Suppressor macrophage (primary cell): ENCODE measurements at regions not wholly inside any gene's neighbourhood (a gene's known extent, or its start where the extent isn't known, plus 50 kb on each side); places are given as distances from the start of the nearest gene placed in this dataset.
A peak's percentile ranks its signal among the peaks of the same experiment; 100 is the strongest.
"Not testable (repeated sequence)": the region's sequence is repeated elsewhere in the genome, so short reads cannot be mapped to it uniquely, and the experiment has no call there.

Experiments used
- DNase-seq, 4 experiments: peaks; one replicate each; pipeline ENCODE4 v3.0.0-alpha.2; 2020 to 2022

DNA sequence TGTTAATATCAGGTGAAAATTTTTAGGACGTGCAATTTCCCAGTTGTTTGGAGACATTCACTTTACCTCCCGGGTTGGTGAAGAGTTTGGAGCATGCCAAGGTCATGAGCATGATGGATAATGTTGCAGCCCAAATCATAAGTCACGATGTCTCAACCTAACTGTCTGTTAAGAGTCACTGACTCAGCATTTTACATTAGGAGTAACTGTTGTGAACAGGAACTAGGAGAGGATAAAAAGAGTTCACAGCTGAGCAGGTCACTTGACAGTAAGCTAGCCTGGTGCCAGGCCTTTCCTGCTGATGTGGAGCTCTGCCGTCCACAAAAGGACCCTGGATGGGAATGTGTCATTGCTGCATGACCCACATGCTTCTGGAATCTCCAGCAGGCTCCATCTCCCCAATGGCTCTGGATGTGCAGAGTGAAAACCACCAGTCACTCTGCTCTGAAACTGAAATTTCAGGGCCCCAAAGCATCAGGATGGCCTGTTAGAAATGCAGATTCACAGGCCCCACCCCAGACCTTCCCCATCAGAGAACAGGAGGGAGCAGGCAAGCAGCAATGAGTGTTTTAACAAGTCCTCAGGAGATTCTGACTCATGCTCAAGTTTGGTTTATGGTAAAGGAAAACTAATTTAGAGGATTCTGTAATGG, 371.6 kb upstream of the MAF start:
- peak in 3 of 4 experiments; percentile 5 to 41 (median 19) for DNase-seq

DNA sequence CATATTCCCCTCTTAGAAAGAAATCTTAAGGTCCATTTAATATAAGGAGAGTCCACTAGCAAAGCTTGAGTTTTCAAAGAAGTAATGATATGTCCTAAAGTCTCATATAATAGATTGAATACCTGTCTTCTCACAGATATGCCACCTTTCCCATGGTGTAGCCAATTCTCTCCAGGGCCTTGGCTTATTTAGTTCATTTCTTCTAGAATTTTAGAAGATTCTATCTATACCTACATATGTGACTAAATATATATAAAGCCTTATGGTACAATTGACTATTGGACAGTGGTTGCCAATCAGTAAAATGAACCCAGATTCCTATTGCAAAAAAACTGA, 370.7 kb upstream of the MAF start:
- DNase-seq, result no peak

DNA sequence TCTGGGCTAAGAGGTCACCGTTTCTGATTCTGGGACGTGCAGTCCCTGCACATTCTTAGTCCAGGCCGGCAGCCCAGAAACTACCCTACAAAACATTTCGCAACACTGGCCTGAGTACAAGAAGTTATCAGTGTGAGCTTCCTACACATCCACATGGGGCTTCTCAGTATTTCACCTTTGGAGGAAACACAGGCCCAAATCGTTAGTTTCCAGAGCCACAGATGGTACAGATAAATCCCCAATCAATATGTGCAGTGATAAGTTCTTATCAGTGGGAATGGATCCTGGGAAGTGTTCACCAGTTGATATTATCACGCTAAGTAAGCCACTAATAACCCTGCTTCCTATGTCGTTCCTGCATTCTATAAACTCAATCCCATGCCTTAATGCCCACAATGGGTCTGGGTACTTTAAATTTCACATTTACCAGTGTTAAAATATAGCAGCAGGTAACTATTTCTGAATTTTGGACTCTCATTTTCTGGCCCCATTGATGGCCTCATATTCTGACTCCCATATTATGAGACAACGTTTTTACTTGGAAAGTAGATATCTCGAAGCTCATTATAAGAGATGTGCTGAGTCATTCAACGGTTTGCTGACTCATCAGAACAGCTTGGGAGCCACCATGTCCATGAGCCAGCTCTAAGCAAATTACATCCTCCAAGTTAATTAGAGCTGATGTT, 370.2 kb upstream of the MAF start:
- DNase-seq, result peak in 3 of 4 experiments; percentile 11 to 52 (median 14)

DNA sequence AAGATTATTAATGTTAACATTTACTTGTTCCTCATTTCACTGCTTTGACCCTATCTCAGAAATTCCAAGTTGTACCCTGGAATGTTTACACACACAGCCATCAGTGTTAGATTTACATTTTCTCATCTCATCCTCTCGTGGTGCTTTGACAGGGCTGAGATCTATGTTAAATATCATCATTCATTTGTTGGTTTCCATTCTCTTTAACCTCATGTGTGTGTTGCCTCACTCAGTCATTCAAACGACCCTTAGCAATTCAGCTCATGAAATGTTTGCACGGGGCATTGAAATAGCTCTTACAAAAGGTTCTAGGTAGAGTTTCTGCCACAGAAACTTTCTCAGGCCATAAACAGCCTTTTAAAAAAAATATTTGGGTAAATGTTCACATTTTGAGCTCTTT, 369.6 kb upstream of the MAF start:
- DNase-seq, result no peak

DNA sequence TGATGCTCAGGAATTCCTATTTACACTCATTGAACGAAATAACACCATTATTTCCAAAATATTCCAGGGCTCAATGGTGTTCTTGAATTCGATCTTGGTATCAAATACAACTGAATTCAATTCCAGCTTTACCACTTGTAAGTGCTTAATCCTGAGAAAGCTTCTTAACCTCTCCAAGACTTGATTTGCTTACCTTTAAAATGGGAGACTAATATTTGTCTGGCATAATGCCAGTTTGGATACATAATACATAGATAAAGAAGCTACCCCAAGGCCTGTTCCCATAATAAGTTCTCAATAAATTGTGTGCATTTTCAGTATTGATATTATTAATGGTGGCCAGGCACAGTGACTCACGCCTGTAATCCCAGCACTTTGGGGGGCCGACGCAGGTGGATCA, 368.9 kb upstream of the MAF start:
- DNase-seq, result no peak

DNA sequence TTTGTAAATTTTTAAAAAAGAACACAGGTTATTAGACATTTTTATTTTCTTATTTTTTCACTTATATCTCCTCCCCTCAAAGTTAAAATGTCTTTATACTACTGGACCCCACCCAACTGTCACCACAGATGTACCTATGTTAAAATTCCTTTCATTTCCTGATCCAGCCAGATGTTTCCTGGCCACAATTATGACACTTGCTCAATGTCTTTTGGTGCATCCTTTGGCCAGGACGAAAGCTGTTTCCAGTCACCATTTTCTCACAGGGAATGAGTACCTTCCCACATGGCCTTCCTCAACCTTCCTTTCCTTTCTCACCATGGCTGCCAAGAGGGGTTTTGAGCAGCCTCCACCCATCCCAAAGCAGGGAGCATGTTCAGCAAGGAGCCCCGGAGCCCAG, 365.7 kb upstream of the MAF start:
- DNase-seq, result no peak

DNA sequence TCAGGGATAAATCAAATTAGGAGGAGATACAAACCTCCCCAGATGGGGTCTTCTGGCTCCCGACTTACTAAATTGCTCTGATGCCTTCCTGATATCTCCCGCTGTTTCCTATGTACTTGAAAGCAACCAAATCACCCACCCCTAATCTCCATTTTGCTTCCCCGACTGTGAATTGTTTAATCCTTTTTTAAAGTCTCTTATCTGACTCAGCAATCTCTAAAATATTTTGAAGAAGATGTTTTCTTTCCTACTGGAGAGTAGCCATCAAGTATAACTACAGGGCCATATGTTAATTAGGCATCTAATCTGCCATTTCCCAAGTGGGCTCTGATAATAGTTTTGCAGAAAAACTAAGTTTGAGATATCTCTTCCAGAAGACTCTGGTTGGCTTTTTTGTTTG, 365.2 kb upstream of the MAF start:
- no peak for DNase-seq

DNA sequence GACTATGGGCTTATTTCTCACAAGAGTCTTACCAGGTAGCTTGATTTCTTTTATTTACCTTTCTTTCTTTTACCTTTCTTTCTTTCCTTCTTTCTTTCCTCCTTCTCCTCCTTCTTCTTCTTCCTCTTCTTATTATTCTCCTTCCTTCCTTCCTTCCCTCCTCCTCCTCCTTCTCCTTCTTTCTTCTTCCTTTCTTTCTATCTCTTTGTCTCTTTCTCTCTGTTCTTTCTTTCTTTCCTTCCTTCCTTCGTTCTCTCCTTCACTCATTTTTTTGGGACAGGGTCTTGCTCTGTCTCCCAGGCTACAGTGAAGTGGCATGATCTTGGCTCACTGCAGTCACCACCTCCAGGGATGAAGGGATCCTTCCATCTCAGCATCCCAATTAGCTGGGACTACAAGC, 363.6 kb upstream of the MAF start:
- no peak for DNase-seq

DNA sequence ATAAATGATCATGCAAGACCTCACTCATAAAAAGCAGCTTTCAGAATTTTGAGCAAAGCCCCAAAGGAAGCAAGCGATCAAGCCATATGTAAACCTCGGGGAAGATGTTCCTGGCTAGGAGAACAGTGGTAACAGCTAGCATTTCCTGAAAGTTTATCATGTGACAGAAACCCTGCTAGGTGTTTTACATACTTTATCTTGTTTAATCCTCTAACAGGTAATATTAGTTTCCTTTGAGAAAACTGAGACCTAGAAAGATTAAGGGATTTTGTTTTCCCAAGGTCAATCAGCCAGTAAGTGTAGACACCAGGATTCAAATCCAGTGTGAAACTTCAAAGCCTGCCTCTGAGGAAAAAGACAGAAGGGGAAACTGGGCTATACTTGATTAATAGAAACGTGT, 362.4 kb upstream of the MAF start:
- no peak for DNase-seq

DNA sequence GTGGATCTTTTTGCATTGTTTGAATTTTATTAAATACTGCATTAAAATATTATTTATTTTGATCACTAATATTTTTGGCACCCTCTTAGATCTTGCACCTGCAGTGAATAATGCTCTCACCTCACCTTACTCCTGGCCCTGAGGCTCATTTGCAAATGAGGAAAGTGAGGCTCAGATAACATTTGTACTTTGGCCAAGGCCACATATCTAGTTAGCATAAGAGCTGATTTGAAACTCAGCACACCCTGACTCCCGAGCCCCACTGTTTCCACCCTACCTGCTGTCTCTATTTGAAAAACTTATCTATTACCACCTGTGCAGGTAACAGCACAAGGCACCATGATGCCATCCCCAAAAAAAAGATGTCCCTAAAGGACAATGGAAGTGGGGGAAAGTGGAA, 358.7 kb upstream of the MAF start:
- no peak for DNase-seq

DNA sequence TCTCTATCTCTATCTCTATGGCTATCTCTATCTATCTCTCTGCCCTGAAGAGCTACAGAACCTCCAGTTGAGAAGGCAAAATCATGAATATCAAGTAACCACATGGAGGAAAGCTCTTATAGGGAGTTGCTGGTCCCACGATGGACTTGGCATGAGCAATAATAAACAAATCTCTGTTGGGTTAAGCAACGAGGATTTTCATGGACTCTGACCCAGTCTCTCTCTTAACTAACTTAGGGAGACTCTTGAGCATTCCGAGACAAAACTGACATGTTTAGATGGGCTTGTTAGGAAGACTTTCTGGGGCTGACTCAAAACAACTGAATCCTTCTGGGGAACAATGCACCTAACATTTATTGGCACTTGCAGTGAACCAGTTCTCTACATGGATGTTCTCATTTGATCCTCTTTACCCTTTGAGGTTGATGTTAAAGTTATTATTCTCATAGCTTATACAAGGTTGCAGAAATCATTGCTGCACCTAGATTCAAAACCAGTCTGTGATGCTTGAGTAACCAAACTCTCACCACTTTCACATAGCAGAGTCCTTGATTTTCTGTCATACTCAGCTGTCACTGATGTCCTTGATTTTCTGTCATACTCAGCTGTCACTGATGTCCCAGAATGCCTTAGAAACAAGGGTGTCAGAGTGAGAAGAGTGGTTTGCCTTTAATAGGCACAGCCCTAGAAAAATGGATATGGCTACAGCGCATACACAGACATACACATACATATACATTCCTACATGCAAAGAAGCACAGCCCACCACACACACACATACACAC, 354.6 kb upstream of the MAF start:
- DNase-seq, result no peak

DNA sequence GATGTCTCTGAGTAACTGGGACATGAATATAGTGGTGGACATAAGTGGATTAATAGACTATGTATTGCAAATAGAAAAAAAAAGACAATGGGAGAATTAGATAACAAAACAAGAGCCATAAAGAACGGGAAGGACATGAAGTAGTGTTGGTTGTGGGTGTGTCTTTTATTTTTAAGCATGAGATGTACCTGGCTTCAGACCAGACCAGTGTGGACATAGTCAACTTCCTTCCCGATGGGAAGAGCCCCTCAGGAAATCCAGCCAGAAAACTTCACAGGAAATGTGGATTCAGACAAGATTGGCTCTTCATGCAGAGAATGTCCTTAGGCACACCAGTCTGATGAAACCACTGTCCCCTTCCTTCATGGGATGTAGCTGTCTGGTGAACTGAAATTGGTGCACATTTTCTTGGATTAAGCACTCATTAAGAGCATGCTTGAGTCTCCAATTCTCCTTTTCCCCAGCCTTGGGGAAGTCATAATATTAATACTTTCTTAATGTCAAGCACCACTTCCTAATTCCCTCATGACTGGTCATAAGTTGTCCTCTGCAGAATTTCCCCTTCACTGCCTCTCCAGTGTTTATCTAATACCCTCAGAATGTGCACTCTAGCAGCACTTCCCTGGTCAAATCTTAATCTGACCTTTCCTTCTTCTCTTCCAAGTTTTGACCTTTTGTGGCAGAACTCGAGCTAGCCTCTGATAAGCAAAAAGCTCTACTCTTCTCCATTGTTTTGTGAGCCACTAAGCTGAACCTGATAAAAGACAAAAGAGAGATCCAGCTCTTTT, 350.6 kb upstream of the MAF start:
- DNase-seq, result peak; percentile 36 to 81 (median 60)

DNA sequence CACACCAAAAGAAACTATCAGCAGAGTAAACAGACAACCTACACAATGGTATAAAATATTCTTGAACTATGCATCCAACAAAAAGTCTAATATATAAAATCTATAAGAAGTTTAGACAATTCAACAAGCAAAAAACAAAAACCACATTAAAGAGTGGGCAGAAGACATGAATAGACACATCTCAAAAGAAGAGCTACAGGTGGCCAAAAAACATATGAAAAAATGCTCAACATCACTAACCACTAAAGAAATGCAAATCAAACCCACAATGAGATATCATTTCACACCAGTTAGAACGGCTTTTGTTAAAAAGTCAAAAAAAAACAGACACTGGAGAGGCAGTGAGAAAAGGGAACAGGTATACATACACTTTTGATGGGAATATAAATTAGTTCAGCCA, 348.9 kb upstream of the MAF start:
- no peak for DNase-seq

DNA sequence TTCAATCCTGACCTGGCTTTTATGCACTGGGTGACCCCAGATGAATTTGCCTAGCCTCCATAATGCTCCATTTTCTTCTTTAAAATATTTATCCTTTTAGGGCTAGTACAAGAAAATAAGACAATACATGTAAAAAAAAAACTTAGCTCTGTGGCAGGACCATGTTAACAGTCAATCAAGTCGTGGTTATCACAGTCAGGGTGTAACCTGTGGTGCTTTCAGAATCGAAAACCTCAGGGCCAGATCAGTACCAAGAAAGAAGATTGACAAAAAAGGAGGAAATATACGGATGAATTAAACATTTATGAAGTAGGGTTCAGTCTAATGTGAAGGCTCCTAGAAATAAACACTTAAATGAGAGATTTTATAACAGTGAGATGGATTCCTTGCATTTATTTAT, 347.2 kb upstream of the MAF start:
- no peak for DNase-seq

DNA sequence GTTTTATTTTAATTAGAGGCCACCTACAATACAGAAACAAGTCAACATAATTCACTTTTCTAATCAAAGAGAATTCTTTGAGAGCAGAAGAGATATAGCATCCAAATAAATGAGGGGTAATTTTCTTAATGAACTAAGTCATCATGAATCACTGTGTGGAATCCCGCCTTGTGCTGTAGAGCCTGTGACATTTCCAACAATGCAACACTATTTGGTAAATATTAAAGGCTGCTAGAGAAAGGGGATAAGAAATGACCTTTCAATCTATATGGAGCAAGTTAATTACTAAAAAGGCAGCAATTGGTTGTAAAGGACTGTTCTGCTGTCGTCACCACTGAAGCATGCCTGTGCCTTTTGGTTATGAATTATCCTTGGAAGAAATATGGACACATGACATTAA, 345.7 kb upstream of the MAF start:
- no peak for DNase-seq

DNA sequence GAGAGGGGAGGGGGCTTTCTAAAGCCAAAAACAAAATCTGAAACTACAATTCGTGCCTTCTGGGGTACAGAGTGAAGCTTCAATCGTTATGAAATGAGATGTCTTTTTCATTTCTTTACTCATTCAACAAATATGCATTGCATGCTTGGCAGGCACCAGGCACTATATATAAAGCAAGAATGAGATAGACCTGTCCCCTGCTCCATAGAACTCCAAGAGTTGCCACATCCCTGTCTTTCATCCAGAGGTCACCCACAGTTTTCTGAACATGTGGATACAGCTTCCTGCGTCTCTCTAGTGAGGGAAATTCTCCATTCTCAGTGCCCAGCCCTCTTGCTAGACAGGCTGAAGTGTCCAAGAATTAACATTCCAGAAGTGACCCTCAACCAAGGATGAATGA, 343.2 kb upstream of the MAF start:
- no peak for DNase-seq

DNA sequence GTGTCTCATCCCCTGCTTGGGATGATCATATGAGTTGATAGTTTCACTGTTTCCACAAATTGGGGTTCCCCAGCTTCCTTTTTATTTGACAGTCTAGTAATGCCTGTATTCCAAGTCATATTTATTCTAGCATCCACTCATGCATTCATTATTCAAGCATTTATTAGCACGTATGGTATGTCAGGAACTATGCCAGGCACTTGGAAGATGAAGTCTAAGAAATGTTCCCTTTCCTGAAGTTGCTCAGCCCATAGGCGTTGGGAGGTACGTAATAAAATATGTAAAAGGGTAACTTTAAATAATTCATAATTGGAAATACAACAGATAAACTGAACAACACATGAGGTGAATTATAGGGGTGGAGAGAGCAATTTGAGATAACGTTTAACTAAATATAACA, 338.0 kb upstream of the MAF start:
- DNase-seq, result no peak

DNA sequence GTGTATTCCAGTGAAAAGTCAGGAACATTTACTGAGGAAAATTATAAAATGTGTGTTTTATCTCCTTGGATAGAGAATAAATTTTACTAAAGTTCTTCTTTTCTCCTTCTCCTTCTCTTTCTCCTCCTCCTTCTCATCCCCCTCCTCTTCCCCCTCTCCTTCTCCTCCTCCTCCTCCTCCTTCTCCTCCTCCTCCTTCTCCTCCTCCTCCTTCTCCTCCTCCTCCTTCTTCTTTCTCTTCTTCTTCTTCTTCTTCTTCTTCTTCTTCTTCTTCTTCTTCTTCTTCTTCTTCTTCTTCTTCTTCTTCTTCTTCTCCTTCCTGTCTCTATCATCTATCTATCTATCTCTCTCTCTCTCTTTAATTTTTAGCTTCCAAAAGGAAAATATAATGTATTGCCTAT, 337.1 kb upstream of the MAF start:
- DNase-seq, result not testable (repeated sequence)

DNA sequence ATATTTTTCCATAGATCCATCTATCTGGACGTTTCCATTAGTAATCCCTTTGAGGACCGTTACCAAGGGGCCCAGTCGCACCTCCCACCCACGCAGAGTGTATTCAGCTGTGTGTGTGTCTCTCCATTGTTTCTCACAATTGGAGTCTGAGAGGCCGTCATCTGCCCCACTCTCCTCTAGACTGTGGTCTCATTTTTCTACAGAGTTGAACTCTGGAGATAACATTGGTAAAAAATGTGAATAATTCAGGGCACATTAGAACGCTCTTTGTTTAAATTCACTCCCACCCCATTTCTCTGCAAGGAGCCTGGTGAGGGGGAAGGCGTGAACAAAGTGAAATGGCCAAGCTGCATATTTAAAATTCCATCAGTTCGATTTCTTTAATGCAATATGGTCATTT, 333.1 kb upstream of the MAF start:
- no peak for DNase-seq

DNA sequence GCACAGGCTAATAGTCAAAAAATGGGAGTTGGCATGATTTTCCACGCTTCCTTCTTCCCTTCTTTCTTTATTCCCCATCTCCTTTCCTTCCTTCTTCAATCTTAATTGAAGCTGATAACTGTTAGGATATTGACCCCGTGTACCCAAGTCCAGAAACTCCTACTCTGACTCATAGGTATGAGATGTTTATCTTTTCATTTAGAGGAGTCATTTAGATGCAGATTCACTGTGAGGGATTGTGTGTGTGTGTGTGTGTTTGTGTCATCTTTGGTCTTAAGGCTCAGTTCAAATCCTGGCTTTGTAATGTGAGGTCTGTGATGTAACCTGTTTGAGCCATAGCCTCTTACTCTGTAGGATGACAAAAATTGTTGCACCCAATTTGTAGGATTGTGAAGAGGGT, 332.0 kb upstream of the MAF start:
- no peak for DNase-seq

DNA sequence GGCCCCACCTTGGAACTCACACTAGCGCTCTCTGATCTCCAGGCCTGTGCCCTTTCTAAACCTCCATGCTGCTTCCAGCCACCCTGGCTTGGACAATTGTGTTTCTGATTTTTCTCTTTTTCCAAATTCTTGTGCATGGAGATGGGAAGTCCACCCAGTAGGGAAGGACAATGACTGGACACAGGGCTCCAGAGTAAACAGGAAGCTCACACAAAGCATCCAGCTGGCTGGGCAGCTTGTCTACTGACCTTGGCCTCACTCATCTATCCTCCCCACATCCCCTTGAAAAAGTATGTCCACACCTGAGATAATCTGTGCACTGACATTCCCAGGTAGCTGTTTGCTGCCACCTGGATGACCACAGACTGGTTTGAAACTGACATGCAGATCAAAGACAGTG, 331.2 kb upstream of the MAF start:
- DNase-seq, result no peak

DNA sequence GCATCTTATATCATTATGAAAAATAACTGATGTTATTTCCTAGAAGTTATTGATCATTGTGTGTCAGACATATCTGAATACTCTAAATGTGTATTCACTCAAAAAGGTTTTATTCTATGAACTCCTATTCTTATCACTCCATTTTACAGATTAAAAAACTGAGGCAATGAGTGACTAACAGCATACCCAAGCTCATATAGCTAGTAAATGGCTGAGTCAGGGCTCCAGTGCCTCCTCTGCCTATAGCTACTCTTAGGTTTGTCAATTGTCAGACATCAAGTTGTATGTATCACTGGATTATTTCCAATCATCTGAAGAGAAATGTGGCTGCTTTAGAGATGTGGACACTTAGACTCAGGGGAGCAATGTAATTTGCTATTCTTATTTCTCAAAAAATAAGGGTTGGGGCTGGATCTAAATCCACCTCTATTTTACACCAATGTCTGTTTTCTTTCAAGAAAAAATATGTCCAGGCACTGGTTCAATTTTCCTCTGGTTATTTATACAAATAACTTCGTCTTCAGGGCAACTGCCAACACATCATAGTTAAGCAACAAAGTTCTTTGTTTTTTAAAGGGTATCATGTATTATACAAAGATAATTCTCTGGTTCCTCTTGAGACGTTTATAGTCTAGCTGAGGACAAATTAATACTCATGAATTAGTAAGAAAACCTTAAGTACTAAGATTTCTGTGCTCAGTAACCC, 328.9 kb upstream of the MAF start:
- DNase-seq, result no peak
